ENCODE measurements at regions not wholly inside any gene's neighbourhood (a gene's known extent, or its start where the extent isn't known, plus 50 kb on each side); places are given as distances from the start of the nearest gene placed in this dataset.
"Not testable (repeated sequence)": the region's sequence is repeated elsewhere in the genome, so short reads cannot be mapped to it uniquely, and the experiment has no call there.

- DNase-seq, result no peak
These were observed 60.8 kb downstream of the COPRS start for GRCh38 chr17:31798205-31798724.

GRCh38 chr17:31795941-31796340 is 63.1 kb downstream of the COPRS start:
- DNase-seq, result not testable (repeated sequence)

- DNase-seq, result no peak
These were observed 64.9 kb downstream of the COPRS start for GRCh38 chr17:31794111-31794510.

GRCh38 chr17:31793634-31794033 is 65.4 kb downstream of the COPRS start:
- not testable (repeated sequence) for DNase-seq

GRCh38 chr17:31792007-31792585 is 66.9 kb downstream of the COPRS start:
- DNase-seq, result no peak

GRCh38 chr17:31789707-31790505 is 69.1 kb downstream of the COPRS start:
- no peak for DNase-seq

- DNase-seq, result no peak
These were observed 70.1 kb downstream of the COPRS start for GRCh38 chr17:31788956-31789355.

GRCh38 chr17:31788571-31788946 is 70.5 kb downstream of the COPRS start:
- DNase-seq, result no peak

GRCh38 chr17:31787857-31788570 is 71.0 kb downstream of the COPRS start:
- DNase-seq, result no peak

- no peak for DNase-seq
These were observed 72.1 kb downstream of the COPRS start for GRCh38 chr17:31786796-31787481.

GRCh38 chr17:31780483-31780882 is 78.6 kb downstream of the COPRS start:
- DNase-seq, result no peak

- no peak for DNase-seq
These were observed 80.5 kb downstream of the COPRS start for GRCh38 chr17:31778523-31778922.

- not testable (repeated sequence) for DNase-seq
These were observed 87.7 kb downstream of the COPRS start for GRCh38 chr17:31771328-31771727.

- not testable (repeated sequence) for DNase-seq
These were observed 88.5 kb downstream of the COPRS start for GRCh38 chr17:31770501-31770900.

GRCh38 chr17:31761836-31762510 is 97.1 kb downstream of the COPRS start:
- not testable (repeated sequence) for DNase-seq

- DNase-seq, result no peak
These were observed 100.4 kb downstream of the COPRS start for GRCh38 chr17:31758646-31759045.

GRCh38 chr17:31757097-31757496 is 101.9 kb downstream of the COPRS start:
- DNase-seq, result no peak

GRCh38 chr17:31754239-31754945 is 104.7 kb downstream of the COPRS start:
- no peak for DNase-seq

GRCh38 chr17:31753011-31753410 is 106.0 kb downstream of the COPRS start:
- no peak for DNase-seq

- DNase-seq, result no peak
These were observed 106.5 kb downstream of the COPRS start for GRCh38 chr17:31752584-31752983.

GRCh38 chr17:31750578-31750977 is 108.5 kb downstream of the COPRS start:
- DNase-seq, result no peak

- no peak for DNase-seq
These were observed 110.2 kb downstream of the COPRS start for GRCh38 chr17:31748881-31749280.

Data from stimulated activated naive CD4-positive, alpha-beta T cell (primary cell).